ENCODE measurements at regions not wholly inside any gene's neighbourhood (a gene's known extent, or its start where the extent isn't known, plus 50 kb on each side); places are given as distances from the start of the nearest gene placed in this dataset.

- DNase-seq, result no peak
Observed at GRCh38 chr1:61520401-61520800, 204.5 kb downstream of the TM2D1 start.

DNA sequence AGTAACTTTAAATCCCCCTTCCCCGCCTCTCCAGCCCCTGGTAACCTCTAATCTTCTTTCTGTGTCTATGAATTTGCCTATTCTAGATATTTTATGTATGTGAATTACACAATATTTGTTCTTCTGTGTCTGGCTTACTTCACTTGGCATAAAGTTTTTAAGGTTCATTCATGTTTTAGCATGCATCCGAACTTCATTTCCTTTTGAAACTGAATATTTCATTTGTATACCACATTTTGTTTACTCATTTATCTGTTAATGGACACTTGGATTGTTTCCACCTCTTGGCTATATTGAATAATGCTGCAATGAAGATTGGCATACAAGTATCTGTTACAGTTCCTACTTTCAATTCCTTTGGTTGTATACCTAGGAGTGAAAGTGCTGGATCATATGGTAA is 205.3 kb downstream of the TM2D1 start:
- DNase-seq, result no peak

DNA sequence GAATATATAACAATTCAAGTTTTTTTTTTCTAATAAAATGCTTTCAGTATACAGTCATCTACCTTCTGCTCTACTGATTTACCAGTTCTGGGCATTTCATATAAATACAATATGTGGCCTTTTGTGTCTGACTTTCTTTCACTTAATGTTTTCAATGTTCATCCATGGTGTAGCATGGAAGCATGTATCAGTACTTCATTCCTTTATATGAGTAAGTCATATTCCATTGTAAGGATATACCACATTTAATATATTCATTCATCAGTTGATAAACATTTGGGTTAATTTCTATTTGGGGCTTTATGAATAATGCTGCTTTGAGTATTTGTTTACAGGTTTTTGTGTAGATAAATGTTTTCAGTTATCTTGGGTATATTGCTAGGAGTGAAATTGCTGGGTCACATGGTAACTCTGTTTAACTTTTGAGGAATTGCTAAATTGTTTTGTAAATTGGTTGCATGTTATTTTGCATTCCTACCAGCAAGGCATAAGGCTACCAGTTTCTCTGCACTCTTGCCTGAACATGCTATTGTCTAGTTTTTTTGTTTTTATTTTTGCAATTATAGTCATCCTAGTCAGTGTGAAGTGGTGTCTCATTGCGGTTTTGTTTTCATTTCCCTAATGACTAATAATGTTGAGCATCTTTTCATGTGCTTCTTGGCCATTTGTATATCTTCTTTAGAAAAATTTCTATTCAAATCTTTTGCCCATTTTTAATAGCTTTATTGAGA is 206.1 kb downstream of the TM2D1 start:
- DNase-seq, result no peak

GRCh38 chr1:61517345-61517744 is 207.6 kb downstream of the TM2D1 start:
- no peak for DNase-seq

DNA sequence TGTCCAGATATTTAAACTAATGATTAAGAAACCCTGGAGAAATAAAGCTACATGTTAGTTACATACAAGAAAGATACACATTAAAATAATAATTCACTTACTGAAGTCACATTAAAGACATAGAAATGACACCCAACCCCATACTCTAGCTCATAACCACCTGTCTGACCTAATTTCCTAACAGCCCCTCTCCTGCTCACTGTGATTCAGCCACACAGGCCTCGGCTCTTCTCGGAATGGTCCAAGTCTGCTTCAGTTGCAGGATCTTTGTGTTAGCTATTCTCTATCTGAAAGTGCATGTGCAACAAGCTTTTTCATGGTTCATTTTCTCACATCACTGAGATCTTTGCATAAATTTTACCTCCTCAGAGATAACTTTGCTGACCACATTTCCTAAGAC is 209.8 kb downstream of the TM2D1 start:
- no peak for DNase-seq
